ENCODE measurements at regions not wholly inside any gene's neighbourhood (a gene's known extent, or its start where the extent isn't known, plus 50 kb on each side); places are given as distances from the start of the nearest gene placed in this dataset.

- no peak for DNase-seq (ENCODE audit: low read depth in 2 of 2)
- no peak overlapping the region for H3K27ac ChIP-seq (ENCODE audit: insufficient read depth, low read length)
- no peak overlapping the region for H3K9ac ChIP-seq (ENCODE audit: insufficient read depth, low read length)
- no peak overlapping the region for H2AFZ ChIP-seq (ENCODE audit: low read length)
- TF ChIP-seq EZH2 (IDR thresholded peaks at IDR 0.05; ENCODE audit: low read length, missing control alignments), result no peak
- TF ChIP-seq, protein P1, sequence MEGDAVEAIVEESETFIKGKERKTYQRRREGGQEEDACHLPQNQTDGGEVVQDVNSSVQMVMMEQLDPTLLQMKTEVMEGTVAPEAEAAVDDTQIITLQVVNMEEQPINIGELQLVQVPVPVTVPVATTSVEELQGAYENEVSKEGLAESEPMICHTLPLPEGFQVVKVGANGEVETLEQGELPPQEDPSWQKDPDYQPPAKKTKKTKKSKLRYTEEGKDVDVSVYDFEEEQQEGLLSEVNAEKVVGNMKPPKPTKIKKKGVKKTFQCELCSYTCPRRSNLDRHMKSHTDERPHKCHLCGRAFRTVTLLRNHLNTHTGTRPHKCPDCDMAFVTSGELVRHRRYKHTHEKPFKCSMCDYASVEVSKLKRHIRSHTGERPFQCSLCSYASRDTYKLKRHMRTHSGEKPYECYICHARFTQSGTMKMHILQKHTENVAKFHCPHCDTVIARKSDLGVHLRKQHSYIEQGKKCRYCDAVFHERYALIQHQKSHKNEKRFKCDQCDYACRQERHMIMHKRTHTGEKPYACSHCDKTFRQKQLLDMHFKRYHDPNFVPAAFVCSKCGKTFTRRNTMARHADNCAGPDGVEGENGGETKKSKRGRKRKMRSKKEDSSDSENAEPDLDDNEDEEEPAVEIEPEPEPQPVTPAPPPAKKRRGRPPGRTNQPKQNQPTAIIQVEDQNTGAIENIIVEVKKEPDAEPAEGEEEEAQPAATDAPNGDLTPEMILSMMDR (conservative IDR thresholded peaks at IDR 0.05 in 1 of 2, IDR thresholded peaks at IDR 0.05 in 1 of 2; ENCODE audit: low read depth in 1 of 2, low read length in 2 of 2), result no peak
- no peaks in the 10 kb centered on the region for H4K20me1 ChIP-seq (ENCODE audit: control insufficient read depth, extremely low read depth, insufficient read depth, low read length)
- no peaks in the 10 kb centered on the region for H3K36me3 ChIP-seq (ENCODE audit: control insufficient read depth, insufficient read depth, low read length)
- no peak overlapping the region for H3K4me3 ChIP-seq (replicated peaks in 1 of 4; ENCODE audit: control extremely low read depth in 1 of 4, insufficient read depth in 1 of 4, low read depth in 3 of 4, low read length in 4 of 4)
- no peaks in the 10 kb centered on the region for H3K27me3 ChIP-seq (ENCODE audit: control insufficient read depth, insufficient read depth, low read length)
- H3K4me2 ChIP-seq (ENCODE audit: extremely low read depth, insufficient read depth, low read length), result no peak overlapping the region
- no peaks in the 10 kb centered on the region for H3K4me1 ChIP-seq (ENCODE audit: control insufficient read depth, extremely low read depth, insufficient read depth, low read length)
- H3K79me2 ChIP-seq (ENCODE audit: control insufficient read depth, insufficient read depth, low read length), result no peaks in the 10 kb centered on the region
- H3K9me3 ChIP-seq (ENCODE audit: control insufficient read depth, insufficient read depth, low read depth, low read length), result no peaks in the 10 kb centered on the region
Measured at GRCh38 chr2:204328373-204328772, 216.9 kb upstream of the PARD3B start.

- Histone ChIP-seq H3K4me1 (ENCODE audit: control insufficient read depth, extremely low read depth, insufficient read depth, low read length) (no peaks in the 10 kb centered on the region), H3K4me3 (replicated peaks in 1 of 4; ENCODE audit: control extremely low read depth in 1 of 4, insufficient read depth in 1 of 4, low read depth in 3 of 4, low read length in 4 of 4) (no peak overlapping the region), H4K20me1 (ENCODE audit: control insufficient read depth, extremely low read depth, insufficient read depth, low read length) (no peaks in the 10 kb centered on the region), H3K9me3 (ENCODE audit: control insufficient read depth, insufficient read depth, low read depth, low read length) (no peaks in the 10 kb centered on the region), H3K9ac (ENCODE audit: insufficient read depth, low read length) (no peak overlapping the region), H2AFZ (ENCODE audit: low read length) (no peak overlapping the region), H3K36me3 (ENCODE audit: control insufficient read depth, insufficient read depth, low read length) (no peaks in the 10 kb centered on the region), H3K27ac (ENCODE audit: insufficient read depth, low read length) (no peak overlapping the region), H3K27me3 (ENCODE audit: control insufficient read depth, insufficient read depth, low read length) (no peaks in the 10 kb centered on the region), H3K79me2 (ENCODE audit: control insufficient read depth, insufficient read depth, low read length) (no peaks in the 10 kb centered on the region), H3K4me2 (ENCODE audit: extremely low read depth, insufficient read depth, low read length) (no peak overlapping the region)
- TF ChIP-seq EZH2 (IDR thresholded peaks at IDR 0.05; ENCODE audit: low read length, missing control alignments), result no peak
- TF ChIP-seq, protein P1 (conservative IDR thresholded peaks at IDR 0.05 in 1 of 2, IDR thresholded peaks at IDR 0.05 in 1 of 2; ENCODE audit: low read depth in 1 of 2, low read length in 2 of 2), result no peak
- DNase-seq (ENCODE audit: low read depth in 2 of 2), result no peak
Measured at GRCh38 chr2:204329016-204329415, 216.3 kb upstream of the PARD3B start.

DNA sequence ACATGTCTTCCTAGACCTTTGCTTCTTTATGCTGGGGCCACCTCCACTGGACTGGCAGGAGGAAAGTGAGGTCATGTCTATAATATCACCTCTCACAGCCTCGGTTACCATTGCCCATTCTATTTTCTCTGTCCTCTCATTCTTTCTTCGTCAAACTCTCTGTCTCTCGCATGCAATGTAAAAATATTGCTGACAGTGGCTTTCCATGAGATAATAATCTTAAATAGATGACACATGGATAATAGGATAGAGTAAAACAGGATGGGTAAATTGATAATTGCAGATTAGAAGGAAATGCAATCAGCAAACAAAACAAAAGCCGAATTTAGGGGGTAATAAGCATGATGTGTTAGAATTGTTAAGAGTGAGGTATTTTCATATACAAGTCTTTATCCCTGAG lies 215.7 kb upstream of the PARD3B start:
- TF ChIP-seq EZH2 (IDR thresholded peaks at IDR 0.05; ENCODE audit: low read length, missing control alignments), result no peak
- TF ChIP-seq, protein P1 (conservative IDR thresholded peaks at IDR 0.05 in 1 of 2, IDR thresholded peaks at IDR 0.05 in 1 of 2; ENCODE audit: low read depth in 1 of 2, low read length in 2 of 2), result no peak
- Histone ChIP-seq H3K4me1 (ENCODE audit: control insufficient read depth, extremely low read depth, insufficient read depth, low read length) (no peaks in the 10 kb centered on the region), H3K27ac (ENCODE audit: insufficient read depth, low read length) (no peak overlapping the region), H2AFZ (ENCODE audit: low read length) (no peak overlapping the region), H3K9ac (ENCODE audit: insufficient read depth, low read length) (no peak overlapping the region), H3K27me3 (ENCODE audit: control insufficient read depth, insufficient read depth, low read length) (no peaks in the 10 kb centered on the region), H4K20me1 (ENCODE audit: control insufficient read depth, extremely low read depth, insufficient read depth, low read length) (no peaks in the 10 kb centered on the region), H3K79me2 (ENCODE audit: control insufficient read depth, insufficient read depth, low read length) (no peaks in the 10 kb centered on the region), H3K4me2 (ENCODE audit: extremely low read depth, insufficient read depth, low read length) (no peak overlapping the region), H3K36me3 (ENCODE audit: control insufficient read depth, insufficient read depth, low read length) (no peaks in the 10 kb centered on the region), H3K4me3 (replicated peaks in 1 of 4; ENCODE audit: control extremely low read depth in 1 of 4, insufficient read depth in 1 of 4, low read depth in 3 of 4, low read length in 4 of 4) (no peak overlapping the region), H3K9me3 (ENCODE audit: control insufficient read depth, insufficient read depth, low read depth, low read length) (no peaks in the 10 kb centered on the region)
- DNase-seq (ENCODE audit: low read depth in 2 of 2), result no peak
